Naive thymus-derived CD8-positive, alpha-beta T cell (primary cell): ENCODE measurements at regions not wholly inside any gene's neighbourhood (a gene's known extent, or its start where the extent isn't known, plus 50 kb on each side); places are given as distances from the start of the nearest gene placed in this dataset.

Source experiments
- ATAC-seq, 2 donors: fragments of 150-1000 bp; cut with Tn5 transposase in 1 of 2; sonication (Bioruptor Pico), chemical (Tn5 transposase) in 1 of 2; 1 replicate in 1 of 2; 2 replicates in 1 of 2; pipeline ENCODE4 v1.10.0; 2021; ENCODE audit warnings: mild to moderate bottlenecking in 2 of 2, moderate library complexity in 2 of 2
- POLR2A ChIA-PET: fragments of 350-600 bp; sonication (Branson Sonifier 250); formaldehyde crosslinking; loops from one replicate; lab custom pipeline; 2021; ENCODE audit warnings: antibody characterized with exemption; lab: Charles Lee
- DNase-seq, 10 donors: peaks; one replicate each; pipeline versions ENCODE4 v3.0.0 to v3.0.0-alpha.2; 2020 to 2022
- H3K27ac Mint-ChIP-seq, 10 donors: one replicate each; pipeline ENCODE4 v1.8.0; 2020 to 2022; ENCODE audit warnings: mild to moderate bottlenecking in 10 of 10, mixed read lengths in 10 of 10, moderate library complexity in 4 of 10, inconsistent platforms in 1 of 10
- H3K27me3 Mint-ChIP-seq, 5 donors: one replicate each; pipeline ENCODE4 v1.8.0; 2021 to 2022; ENCODE audit warnings: mixed read lengths in 5 of 5
- H3K36me3 Mint-ChIP-seq, 3 donors: one replicate each; pipeline ENCODE4 v1.8.0; 2020 to 2022; ENCODE audit warnings: mixed read lengths in 3 of 3, mild to moderate bottlenecking in 2 of 3, inconsistent platforms in 1 of 3
- H3K4me1 Mint-ChIP-seq, 4 donors: one replicate each; pipeline ENCODE4 v1.8.0; 2021 to 2022; ENCODE audit warnings: mixed read lengths in 4 of 4
- H3K4me3 Mint-ChIP-seq, 10 donors: one replicate each; pipeline ENCODE4 v1.8.0; 2020 to 2022; ENCODE audit warnings: mild to moderate bottlenecking in 10 of 10, mixed read lengths in 10 of 10, moderate library complexity in 6 of 10, inconsistent platforms in 1 of 10
- H3K9me3 Mint-ChIP-seq, 9 donors: one replicate each; pipeline ENCODE4 v1.8.0; 2020 to 2022; ENCODE audit warnings: mixed read lengths in 9 of 9, mild to moderate bottlenecking in 3 of 9, inconsistent platforms in 1 of 9, moderate library complexity in 1 of 9

GRCh38 chr18:38318416-38318815 lies 752.8 kb upstream of the CELF4 start:
- no peaks in the 10 kb centered on the region for H3K36me3 Mint-ChIP-seq
- DNase-seq = no peak
- ATAC-seq = no peak
- H3K9me3 Mint-ChIP-seq = peaks cover 0 to 12% (median 0%) of the 10 kb centered on the region in 9 donors
- peaks cover 0 to 5% (median 0%) of the 10 kb centered on the region in 5 donors for H3K27me3 Mint-ChIP-seq
- POLR2A ChIA-PET = no interaction called here
- no peak overlapping the region for H3K27ac Mint-ChIP-seq
- H3K4me3 Mint-ChIP-seq = no peak overlapping the region
- no peaks in the 10 kb centered on the region for H3K4me1 Mint-ChIP-seq

- POLR2A ChIA-PET = no interaction called here
- Mint-ChIP-seq H3K27me3 (peaks cover 0 to 5% (median 0%) of the 10 kb centered on the region in 5 donors), H3K4me3 (no peak overlapping the region), H3K4me1 (no peaks in the 10 kb centered on the region), H3K27ac (no peak overlapping the region), H3K36me3 (no peaks in the 10 kb centered on the region), H3K9me3 (peaks cover 0 to 12% (median 0%) of the 10 kb centered on the region in 9 donors)
- no peak for DNase-seq
- ATAC-seq = no peak
Observed at GRCh38 chr18:38313831-38314230, 748.2 kb upstream of the CELF4 start.

- Mint-ChIP-seq H3K27ac (no peak overlapping the region), H3K4me1 (no peaks in the 10 kb centered on the region), H3K9me3 (peaks cover 0 to 12% (median 0%) of the 10 kb centered on the region in 9 donors), H3K27me3 (peaks cover 0 to 5% (median 0%) of the 10 kb centered on the region in 5 donors), H3K4me3 (no peak overlapping the region), H3K36me3 (no peaks in the 10 kb centered on the region)
- ATAC-seq (no peak), DNase-seq (no peak)
- POLR2A ChIA-PET = no interaction called here
Observed at GRCh38 chr18:38312532-38312931, 746.9 kb upstream of the CELF4 start.

DNA sequence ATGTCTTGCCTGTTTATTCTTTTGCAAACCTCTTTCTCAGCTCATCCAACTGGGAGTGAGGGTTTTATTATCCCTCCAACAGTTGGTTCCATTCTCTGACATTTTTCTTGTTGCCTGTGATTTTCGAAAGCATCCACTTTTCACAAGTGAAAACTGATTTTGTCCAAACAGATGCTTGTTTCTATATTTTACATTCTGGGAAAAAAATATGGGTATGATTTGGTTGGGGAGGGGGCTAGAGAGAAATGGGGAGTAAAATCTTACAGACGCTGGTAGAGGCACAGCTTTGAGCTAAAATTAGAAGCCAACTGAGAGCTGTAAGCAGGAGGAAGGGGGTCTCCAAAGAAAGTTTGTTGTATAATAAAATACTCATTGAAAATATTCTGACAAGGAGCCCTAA lies 745.3 kb upstream of the CELF4 start:
- Mint-ChIP-seq H3K27me3 (peaks cover 0 to 5% (median 0%) of the 10 kb centered on the region in 5 donors), H3K4me3 (no peak overlapping the region), H3K9me3 (peaks cover 0 to 12% (median 0%) of the 10 kb centered on the region in 9 donors), H3K4me1 (no peaks in the 10 kb centered on the region), H3K27ac (no peak overlapping the region), H3K36me3 (no peaks in the 10 kb centered on the region)
- DNase-seq = no peak
- no peak for ATAC-seq
- POLR2A ChIA-PET = no interaction called here

DNA sequence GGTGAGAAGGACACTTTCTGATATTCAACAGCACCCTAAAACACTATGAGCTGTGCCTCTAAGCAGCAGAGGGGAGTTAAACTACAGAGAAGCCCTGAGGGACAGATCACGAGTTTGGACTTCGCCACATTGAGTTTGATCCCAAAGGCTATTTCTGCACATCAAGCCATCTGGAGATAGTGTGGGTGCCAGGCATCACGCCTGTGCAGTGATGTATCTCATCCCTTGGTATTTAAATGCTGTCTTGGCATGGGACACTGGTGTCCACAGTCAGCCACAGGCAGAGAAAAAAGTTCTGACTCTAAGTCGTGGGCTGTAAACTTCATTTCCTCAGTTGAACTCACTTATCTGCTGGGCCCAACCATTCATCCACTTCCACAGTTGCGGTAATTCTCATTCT lies 742.3 kb upstream of the CELF4 start:
- peaks cover 0 to 6% (median 0%) of the 10 kb centered on the region in 9 donors for H3K9me3 Mint-ChIP-seq
- POLR2A ChIA-PET = no interaction called here
- no peaks in the 10 kb centered on the region for H3K4me1 Mint-ChIP-seq
- DNase-seq (no peak), ATAC-seq (no peak)
- no peaks in the 10 kb centered on the region for H3K27me3 Mint-ChIP-seq
- H3K36me3 Mint-ChIP-seq = peaks cover 0 to under 1% (median 0%) of the 10 kb centered on the region in 3 donors
- H3K27ac Mint-ChIP-seq = no peak overlapping the region
- H3K4me3 Mint-ChIP-seq = no peak overlapping the region

- Mint-ChIP-seq H3K4me3 (no peak overlapping the region), H3K27me3 (no peaks in the 10 kb centered on the region), H3K4me1 (no peaks in the 10 kb centered on the region), H3K36me3 (peaks cover 0 to 2% (median 0%) of the 10 kb centered on the region in 3 donors), H3K9me3 (peaks cover 0 to 12% (median 2%) of the 10 kb centered on the region in 9 donors), H3K27ac (no peak overlapping the region)
- DNase-seq = no peak
- POLR2A ChIA-PET = no interaction called here
- no peak for ATAC-seq
Observed at GRCh38 chr18:38305961-38306360, 740.4 kb upstream of the CELF4 start.

GRCh38 chr18:38301621-38302020 lies 736.0 kb upstream of the CELF4 start:
- Mint-ChIP-seq H3K9me3 (peaks cover 0 to 13% (median 2%) of the 10 kb centered on the region in 9 donors), H3K36me3 (peaks cover 0 to 2% (median 0%) of the 10 kb centered on the region in 3 donors), H3K27me3 (no peaks in the 10 kb centered on the region), H3K4me3 (no peak overlapping the region), H3K4me1 (no peaks in the 10 kb centered on the region), H3K27ac (no peak overlapping the region)
- ATAC-seq (no peak), DNase-seq (no peak)
- POLR2A ChIA-PET = no interaction called here

GRCh38 chr18:38297910-38298309 lies 732.3 kb upstream of the CELF4 start:
- no peak for ATAC-seq
- H3K4me3 Mint-ChIP-seq = no peak overlapping the region

DNA sequence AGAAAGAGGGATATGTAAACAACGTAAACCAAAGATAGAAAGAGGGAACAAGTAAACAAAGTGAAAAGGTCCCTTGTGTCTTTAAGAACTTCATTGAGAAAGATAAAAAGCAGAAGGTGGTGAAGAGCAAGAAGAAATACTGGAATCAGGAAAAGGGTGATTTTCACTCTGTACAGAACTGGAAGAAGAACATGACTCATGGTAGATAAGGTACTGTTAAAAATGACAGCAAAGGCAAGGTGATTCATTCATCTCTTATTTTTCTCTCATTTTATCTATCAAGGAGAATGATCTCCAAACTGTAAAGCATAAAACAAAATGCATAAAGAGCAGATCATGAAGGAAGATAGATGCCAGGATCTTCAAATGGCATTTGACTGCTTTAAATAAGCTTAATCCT lies 724.6 kb upstream of the CELF4 start:
- H3K4me3 Mint-ChIP-seq = no peak overlapping the region
- POLR2A ChIA-PET = no interaction called here
- ATAC-seq (no peak), DNase-seq (no peak)
- H3K9me3 Mint-ChIP-seq = peaks cover 0 to 23% (median 5%) of the 10 kb centered on the region in 9 donors
- H3K36me3 Mint-ChIP-seq = no peaks in the 10 kb centered on the region
- peaks cover 0 to 3% (median 0%) of the 10 kb centered on the region in 5 donors for H3K27me3 Mint-ChIP-seq
- no peaks in the 10 kb centered on the region for H3K4me1 Mint-ChIP-seq
- H3K27ac Mint-ChIP-seq = no peak overlapping the region

More at GRCh38 chr18:38297910-38298309, 732.3 kb upstream of the CELF4 start:
- no peaks in the 10 kb centered on the region for H3K4me1 Mint-ChIP-seq
- peaks cover 0 to 1% (median 0%) of the 10 kb centered on the region in 3 donors for H3K36me3 Mint-ChIP-seq
- peaks cover 0 to 21% (median 1%) of the 10 kb centered on the region in 9 donors for H3K9me3 Mint-ChIP-seq
- H3K27ac Mint-ChIP-seq = no peak overlapping the region
- no peak for DNase-seq
- H3K27me3 Mint-ChIP-seq = peaks cover 0 to 3% (median 0%) of the 10 kb centered on the region in 5 donors
- POLR2A ChIA-PET = no interaction called here

DNA sequence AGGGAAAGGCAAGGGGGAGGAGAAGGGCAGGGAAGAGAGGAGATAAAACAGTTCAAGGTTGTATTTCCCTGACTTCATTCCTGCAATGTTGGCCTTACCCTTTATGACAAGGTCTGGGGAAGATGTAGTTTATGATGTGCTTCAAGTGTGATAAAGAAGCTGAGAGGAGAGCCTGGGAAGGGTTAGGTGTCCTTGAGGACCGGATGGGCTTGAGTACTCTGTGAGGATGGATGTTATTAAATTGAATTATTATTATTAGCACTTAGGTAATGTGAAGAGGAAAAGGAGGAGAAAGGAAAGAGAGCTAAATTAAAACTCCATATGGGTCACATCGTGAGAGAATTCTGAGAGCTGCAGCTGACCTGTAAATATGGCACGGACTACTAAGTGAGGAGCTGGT lies 719.4 kb upstream of the CELF4 start:
- H3K36me3 Mint-ChIP-seq = no peaks in the 10 kb centered on the region
- POLR2A ChIA-PET = no interaction called here
- no peak overlapping the region for H3K4me3 Mint-ChIP-seq
- no peaks in the 10 kb centered on the region for H3K4me1 Mint-ChIP-seq
- H3K27ac Mint-ChIP-seq = no peak overlapping the region
- DNase-seq (no peak), ATAC-seq (no peak)
- peaks cover 0 to 3% (median 0%) of the 10 kb centered on the region in 5 donors for H3K27me3 Mint-ChIP-seq
- peaks cover 0 to 37% (median 3%) of the 10 kb centered on the region in 9 donors for H3K9me3 Mint-ChIP-seq

- Mint-ChIP-seq H3K36me3 (no peaks in the 10 kb centered on the region), H3K27me3 (no peaks in the 10 kb centered on the region), H3K9me3 (peaks cover 0 to 9% (median 0%) of the 10 kb centered on the region in 9 donors), H3K27ac (no peak overlapping the region), H3K4me3 (no peak overlapping the region), H3K4me1 (no peaks in the 10 kb centered on the region)
- POLR2A ChIA-PET = no interaction called here
- ATAC-seq = no peak
- DNase-seq = no peak
Observed at GRCh38 chr18:38263066-38263465, 697.5 kb upstream of the CELF4 start.

DNA sequence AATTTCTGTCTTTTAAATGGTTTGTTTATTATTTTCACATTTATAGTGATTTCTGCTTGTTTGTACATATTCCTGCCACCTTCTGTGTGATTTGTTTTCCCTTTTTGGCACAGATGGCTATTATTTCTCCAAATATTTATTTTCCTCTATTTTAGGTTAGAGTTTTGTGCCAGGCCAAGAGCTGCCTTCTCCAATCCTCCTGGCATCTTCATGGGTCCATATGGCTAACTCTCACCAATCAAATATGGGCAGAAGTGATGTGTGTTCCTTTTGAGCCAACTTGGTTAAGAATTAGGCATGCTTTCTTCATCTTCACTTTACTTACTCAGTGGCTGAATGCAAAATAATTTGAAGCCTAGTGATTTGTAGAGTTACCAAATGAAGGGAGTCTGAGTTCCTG lies 697.1 kb upstream of the CELF4 start:
- ATAC-seq = no peak
- H3K4me3 Mint-ChIP-seq = no peak overlapping the region
- DNase-seq = no peak
- H3K27ac Mint-ChIP-seq = no peak overlapping the region
- POLR2A ChIA-PET = no interaction called here
- no peaks in the 10 kb centered on the region for H3K36me3 Mint-ChIP-seq
- no peaks in the 10 kb centered on the region for H3K27me3 Mint-ChIP-seq
- peaks cover 0 to 7% (median 0%) of the 10 kb centered on the region in 9 donors for H3K9me3 Mint-ChIP-seq
- H3K4me1 Mint-ChIP-seq = no peaks in the 10 kb centered on the region

- no peak for ATAC-seq
Observed at GRCh38 chr18:38257661-38258060, 692.1 kb upstream of the CELF4 start.

DNA sequence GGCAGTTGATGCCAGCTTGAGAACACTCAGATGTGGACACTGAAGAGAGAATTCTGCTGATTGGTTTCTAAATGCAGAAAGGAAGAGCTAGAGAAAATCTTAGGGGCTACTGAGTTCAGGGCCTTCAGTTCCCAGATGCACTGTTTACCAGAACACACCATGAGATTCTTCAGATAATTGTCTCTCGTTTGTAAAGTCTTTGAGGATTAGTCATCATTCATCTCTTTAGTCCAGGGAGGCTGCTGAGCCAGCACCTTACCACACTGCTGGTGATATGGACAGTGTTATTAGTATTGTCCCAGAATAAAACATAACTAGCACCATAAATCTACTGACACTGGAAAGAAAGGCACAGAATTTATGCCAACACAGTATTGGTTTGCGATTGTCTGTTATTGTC lies 690.8 kb upstream of the CELF4 start:
- DNase-seq = no peak
- Mint-ChIP-seq H3K4me3 (no peak overlapping the region), H3K27me3 (no peaks in the 10 kb centered on the region), H3K27ac (no peak overlapping the region), H3K9me3 (peaks cover 0 to 8% (median 0%) of the 10 kb centered on the region in 9 donors), H3K4me1 (no peaks in the 10 kb centered on the region), H3K36me3 (no peaks in the 10 kb centered on the region)
- ATAC-seq = no peak
- POLR2A ChIA-PET = no interaction called here

More at GRCh38 chr18:38257661-38258060, 692.1 kb upstream of the CELF4 start:
- no peaks in the 10 kb centered on the region for H3K36me3 Mint-ChIP-seq
- no peaks in the 10 kb centered on the region for H3K4me1 Mint-ChIP-seq
- H3K27me3 Mint-ChIP-seq = no peaks in the 10 kb centered on the region
- H3K4me3 Mint-ChIP-seq = no peak overlapping the region
- POLR2A ChIA-PET = no interaction called here
- H3K27ac Mint-ChIP-seq = no peak overlapping the region
- DNase-seq = no peak
- peaks cover 0 to 8% (median 0%) of the 10 kb centered on the region in 9 donors for H3K9me3 Mint-ChIP-seq
